HG02970 (cell line): ENCODE measurements at regions not wholly inside any gene's neighbourhood (a gene's known extent, or its start where the extent isn't known, plus 50 kb on each side); places are given as distances from the start of the nearest gene placed in this dataset.

ENCODE experiments used
- ATAC-seq: cut with Tn5 transposase; IDR thresholded peaks from one replicate; pipeline ENCODE4 v1.9.1; 2021; ENCODE audit warnings: mild to moderate bottlenecking, moderate library complexity, moderate number of reproducible peaks; ENCODE audit not compliant: unreplicated experiment, low FRiP score

- no peak for ATAC-seq
These were observed 698.8 kb downstream of the BRD1 start for GRCh38 chr22:49128874-49129273.

- no peak for ATAC-seq
These were observed 703.1 kb downstream of the BRD1 start for GRCh38 chr22:49124608-49125007.

GRCh38 chr22:49123621-49124192, 704.0 kb downstream of the BRD1 start:
- no peak for ATAC-seq

- ATAC-seq: no peak
These were observed 708.1 kb downstream of the BRD1 start for GRCh38 chr22:49119551-49119952.

GRCh38 chr22:49118065-49118464, 709.6 kb downstream of the BRD1 start:
- ATAC-seq: no peak

- ATAC-seq: no peak
These were observed 710.2 kb downstream of the BRD1 start for GRCh38 chr22:49117486-49117885.

- no peak for ATAC-seq
These were observed 711.1 kb downstream of the BRD1 start for GRCh38 chr22:49116486-49117120.

- no peak for ATAC-seq
These were observed 711.7 kb downstream of the BRD1 start for GRCh38 chr22:49116021-49116420.

- ATAC-seq: no peak
These were observed 712.5 kb downstream of the BRD1 start for GRCh38 chr22:49115197-49115596.

GRCh38 chr22:49113758-49114157, 713.9 kb downstream of the BRD1 start:
- ATAC-seq: no peak

- no peak for ATAC-seq
These were observed 714.7 kb downstream of the BRD1 start for GRCh38 chr22:49112661-49113626.

- no peak for ATAC-seq
These were observed 715.5 kb downstream of the BRD1 start for GRCh38 chr22:49112176-49112575.

- no peak for ATAC-seq
These were observed 716.6 kb downstream of the BRD1 start for GRCh38 chr22:49111085-49111484.

- ATAC-seq: no peak
These were observed 718.9 kb downstream of the BRD1 start for GRCh38 chr22:49108636-49109315.

- ATAC-seq: no peak
These were observed 719.6 kb downstream of the BRD1 start for GRCh38 chr22:49107961-49108530.

- no peak for ATAC-seq
These were observed 720.1 kb downstream of the BRD1 start for GRCh38 chr22:49107561-49107960.

GRCh38 chr22:49106842-49107152, 720.9 kb downstream of the BRD1 start:
- ATAC-seq: no peak

GRCh38 chr22:49106096-49106841, 721.4 kb downstream of the BRD1 start:
- ATAC-seq: no peak

GRCh38 chr22:49104434-49104833, 723.2 kb downstream of the BRD1 start:
- ATAC-seq: no peak
